Ramos (cell line): ENCODE measurements at regions not wholly inside any gene's neighbourhood (a gene's known extent, or its start where the extent isn't known, plus 50 kb on each side); places are given as distances from the start of the nearest gene placed in this dataset.

Source experiments
- in situ Hi-C: fragments of 300-500 bp; cut with MboI; formaldehyde crosslinking; loops from one replicate; pipeline ENCODE4 v1.14.3; 2022; ENCODE audit warnings: low sequenced_read_pairs; ENCODE audit not compliant: unreplicated experiment

DNA sequence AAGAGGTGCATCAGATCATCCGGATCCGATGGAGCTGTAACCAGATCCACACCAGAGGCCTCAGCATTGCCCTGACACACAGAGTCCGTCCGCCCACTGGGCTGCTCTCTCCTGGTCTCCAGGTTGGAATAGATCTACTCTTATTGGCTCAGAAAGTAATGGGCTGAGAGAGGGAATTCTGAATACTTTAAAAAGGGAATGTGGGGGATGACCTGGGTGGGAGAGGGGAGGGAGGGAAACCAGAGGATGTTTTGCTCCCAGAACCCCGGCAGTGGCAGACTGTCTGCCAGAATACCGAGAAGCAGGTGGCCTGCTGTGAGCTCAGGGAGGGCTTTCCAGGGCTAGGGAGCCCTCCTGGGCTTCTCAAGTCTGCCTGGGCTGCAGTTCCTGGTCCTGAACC lies 126.5 kb downstream of the ENGASE start:
- in situ Hi-C loops = no loop called here

DNA sequence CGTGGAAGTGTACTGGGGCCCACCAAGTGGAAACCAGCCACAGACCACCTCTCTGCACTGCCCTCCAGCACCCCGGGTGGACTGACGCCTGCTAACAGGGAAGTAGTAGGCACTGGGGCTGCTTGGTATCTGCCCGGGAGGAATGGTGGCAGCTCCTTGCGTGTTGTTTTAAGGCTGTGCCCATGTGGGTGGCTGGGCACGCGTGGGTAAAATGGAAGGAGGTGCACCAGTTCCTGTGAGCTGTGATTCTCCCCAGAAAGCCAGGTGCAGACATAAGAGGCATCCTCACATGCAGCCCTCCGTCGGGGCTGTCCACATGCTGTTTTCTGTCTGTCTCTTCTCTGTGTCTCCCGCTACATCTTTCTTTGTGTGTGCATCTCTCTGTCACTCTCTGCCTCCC lies 122.3 kb downstream of the ENGASE start:
- in situ Hi-C loops = no loop called here

DNA sequence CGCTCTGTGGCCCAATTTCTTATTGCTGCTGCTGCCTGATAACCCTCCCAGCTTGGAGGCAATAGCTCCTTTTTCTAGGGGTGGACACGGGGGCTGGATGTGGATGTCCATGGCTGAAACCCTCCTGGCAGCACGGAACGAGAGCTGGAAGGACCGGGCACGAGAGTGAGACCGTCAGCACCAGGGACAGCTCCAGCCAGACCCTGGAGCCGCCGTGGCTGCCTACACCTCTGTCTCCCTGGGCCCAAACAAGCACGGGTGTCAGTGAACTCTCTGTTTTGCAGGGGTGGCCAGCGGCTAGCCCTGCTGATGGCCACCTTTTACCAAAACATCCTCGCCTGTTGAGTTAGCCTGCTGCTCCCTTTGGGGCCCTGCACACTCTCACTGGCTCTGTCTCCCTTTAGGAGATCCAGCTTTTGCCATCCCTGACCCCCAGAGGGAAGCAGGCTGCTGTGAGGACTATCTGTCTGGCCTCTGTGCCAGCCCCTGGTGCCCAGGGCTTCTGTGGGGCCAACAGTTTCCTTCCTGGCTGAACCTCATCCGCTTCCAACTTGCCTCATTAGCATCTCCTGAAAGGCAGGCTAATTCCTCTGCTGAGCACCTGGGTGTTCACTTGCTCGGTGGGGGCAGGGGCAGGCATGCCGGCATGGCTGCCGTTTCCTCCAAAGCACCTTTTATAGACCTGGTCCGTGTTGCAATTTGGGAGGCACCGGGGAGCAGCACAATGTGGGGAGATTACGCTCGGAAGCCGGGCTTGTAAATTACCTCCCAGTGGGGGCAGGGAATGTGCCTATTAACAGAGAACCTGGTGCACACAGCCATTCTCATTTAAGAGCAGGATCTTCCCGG lies 118.1 kb downstream of the ENGASE start:
- in situ Hi-C loops = no loop called here

DNA sequence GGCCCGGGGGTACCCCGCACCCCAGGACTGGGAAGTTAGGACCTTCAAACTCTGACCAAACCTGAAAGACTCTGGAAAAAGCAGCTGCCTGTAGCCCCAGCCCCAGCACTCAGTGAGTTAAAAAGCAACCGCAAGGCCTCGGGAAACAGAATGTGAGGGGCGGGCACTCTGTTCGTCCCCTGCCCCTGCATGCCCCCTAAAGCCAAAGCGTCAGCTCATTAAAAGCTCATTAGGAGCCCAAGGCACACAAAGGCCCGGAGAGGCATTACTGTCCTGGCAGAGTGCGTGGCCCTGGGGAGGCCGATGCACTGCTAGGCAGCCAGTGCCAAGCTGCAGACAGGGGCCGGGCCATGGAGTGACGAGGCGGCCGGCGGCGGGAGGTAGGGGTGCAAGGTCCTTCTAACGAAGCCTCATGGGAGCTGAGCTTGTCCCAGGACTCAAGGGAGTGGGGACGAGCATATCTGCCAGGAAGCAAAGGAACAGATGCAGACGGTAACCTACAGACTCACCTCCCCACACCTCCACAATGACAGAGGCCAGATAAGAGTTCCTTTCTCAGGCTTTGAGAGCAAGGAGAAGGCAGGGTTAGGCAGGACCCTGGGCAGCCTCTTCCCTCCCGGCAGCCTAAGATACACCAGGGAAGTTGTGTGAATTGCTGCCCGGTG lies 116.8 kb downstream of the ENGASE start:
- in situ Hi-C loops = no loop called here

DNA sequence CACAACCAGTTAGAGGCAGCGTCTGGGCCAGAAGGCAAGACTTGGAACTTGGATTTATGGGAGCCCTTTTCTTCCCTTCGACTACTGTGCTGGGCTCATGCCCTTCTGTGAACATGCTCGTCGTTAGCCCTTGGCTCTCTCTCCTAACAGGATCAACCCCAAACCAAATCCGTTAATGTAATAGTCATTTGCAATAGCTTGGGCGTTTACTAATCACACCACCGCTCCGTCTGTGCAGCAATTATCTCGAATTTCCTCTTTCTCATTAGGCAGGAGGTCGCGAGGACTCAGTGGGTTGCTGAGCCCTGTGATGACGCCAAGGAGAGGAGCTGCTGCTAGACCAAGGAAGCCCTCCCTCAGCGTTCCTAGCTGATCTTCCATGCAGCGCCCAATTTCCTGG lies 114.7 kb downstream of the ENGASE start:
- in situ Hi-C loops = loop anchor here (5.0 kb wide), 1 partner anchor 198 kb away; no protein-coding TSS in a partner anchor

DNA sequence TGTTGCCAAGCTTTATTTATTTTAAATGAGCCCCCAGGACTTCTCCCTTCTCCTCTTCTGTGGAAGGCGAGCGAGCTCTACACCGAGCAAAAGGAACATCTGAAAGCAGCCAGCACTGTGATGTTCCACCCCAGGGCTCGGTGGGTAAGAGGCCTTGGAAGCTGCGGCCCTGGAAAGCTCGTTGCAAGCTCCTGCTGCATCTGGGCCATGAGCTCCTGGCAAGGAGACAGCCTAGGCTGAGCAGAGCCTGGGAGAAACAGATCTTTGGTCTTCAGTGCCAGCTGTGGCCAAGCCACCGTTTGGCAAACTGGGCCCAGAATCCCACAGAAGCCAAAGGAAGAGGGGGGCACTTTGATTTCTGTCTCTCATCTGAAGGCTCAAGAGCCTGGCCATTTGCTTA lies 114.1 kb downstream of the ENGASE start:
- in situ Hi-C loops = loop anchor here (5.0 kb wide), 1 partner anchor 199 kb away; no protein-coding TSS in a partner anchor

DNA sequence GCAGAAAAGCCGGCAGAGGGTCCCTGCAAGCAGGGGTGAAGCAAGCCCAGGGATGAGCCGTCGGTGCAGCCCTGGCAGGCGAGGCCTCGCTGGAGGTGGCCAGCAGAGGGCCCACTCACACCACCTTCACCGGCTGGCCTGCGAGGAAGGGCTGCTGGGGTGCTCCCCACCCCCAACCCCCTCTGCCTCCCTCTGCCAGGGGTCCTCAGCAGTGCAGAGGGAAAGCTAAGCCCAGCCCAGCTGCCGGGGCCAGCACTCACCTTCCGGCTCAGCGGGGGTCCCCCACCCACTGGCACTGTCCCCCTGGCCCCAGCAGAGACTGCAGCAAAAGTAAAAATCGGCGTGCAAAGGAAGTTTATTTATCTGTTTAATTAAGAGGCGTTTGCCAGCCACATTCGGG lies 113.4 kb downstream of the ENGASE start:
- in situ Hi-C loops = loop anchor here (5.0 kb wide), 1 partner anchor 199 kb away; no protein-coding TSS in a partner anchor

DNA sequence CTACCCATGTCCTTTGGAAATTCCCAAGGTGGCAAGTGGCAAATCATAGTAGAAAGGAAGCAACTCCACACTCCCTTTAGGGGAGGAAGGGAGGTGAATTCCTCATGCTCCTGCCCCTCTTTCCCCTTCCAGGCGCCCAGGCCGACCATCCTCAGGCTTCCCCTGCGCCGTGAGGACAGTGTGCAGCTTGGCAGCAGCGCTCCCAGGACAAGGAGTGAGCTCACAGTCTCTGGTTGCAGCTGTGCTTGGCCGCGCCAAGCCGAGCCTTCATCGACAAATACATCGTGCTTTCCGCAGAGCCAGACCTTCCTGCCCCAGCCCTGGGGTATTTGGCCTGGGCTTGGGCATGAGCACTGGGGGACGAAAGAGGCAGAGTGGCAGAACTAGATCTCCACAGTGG lies 112.6 kb downstream of the ENGASE start:
- in situ Hi-C loops = loop anchor here (5.0 kb wide), 1 partner anchor 200 kb away; no protein-coding TSS in a partner anchor

DNA sequence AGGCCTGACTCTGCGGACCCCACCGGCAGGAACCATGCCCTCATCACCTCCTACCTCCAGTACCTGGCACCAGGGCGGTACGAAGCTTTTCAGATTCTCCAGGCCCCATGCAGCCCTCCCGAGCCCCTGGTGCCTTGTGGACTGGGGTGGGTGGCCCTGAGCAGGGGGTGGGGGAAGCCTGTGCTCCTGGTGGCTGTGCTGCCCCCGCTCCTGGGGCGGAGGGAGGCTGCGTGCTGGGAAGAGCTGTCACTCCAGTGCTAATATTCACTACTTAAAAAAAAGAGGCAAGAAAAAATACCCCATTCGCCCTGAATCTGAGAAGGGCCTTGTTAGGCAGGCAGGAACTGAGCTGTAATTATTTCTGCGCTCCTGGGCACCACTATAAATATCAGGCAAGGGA lies 111.8 kb downstream of the ENGASE start:
- in situ Hi-C loops = loop anchor here (5.0 kb wide), 1 partner anchor 201 kb away; no protein-coding TSS in a partner anchor

DNA sequence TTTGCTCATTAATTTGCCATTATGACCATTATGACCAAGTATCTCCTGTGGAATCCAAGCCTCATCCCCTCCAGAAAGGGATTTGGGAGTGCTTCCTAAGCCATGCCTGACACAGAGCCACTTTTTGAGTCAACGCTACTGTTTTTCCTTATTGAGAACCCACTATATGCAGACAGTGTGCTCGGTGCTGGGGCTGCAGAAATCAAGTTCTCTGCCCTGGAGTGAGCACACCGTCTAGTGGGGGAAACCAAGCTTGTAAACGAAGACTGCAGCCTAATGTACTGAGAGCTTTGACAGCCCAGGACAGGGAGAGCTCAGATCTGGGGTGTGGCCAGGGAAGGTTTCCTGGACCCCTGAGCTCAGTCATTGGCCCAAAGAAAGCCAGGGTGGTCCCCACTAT lies 111.0 kb downstream of the ENGASE start:
- in situ Hi-C loops = loop anchor here (5.0 kb wide), 1 partner anchor 202 kb away; no protein-coding TSS in a partner anchor

DNA sequence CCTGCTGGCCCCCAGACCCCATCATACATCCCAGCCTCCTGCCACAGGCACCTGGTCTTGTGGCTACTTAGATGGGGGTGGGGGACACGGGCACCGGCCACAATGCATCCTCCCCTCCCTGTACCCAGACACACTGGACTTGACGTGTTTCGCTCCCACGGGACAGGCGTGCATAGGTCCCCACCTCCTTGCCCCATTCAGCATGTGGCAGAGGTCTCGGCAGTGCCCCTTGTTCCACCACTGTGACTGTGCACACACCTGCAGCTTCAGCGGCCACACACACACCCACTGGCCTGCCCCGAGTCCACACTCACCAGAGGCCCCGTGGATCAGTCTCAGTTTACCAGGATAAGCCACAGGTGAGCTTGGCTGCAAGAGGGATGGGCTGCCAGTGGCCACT lies 109.6 kb downstream of the ENGASE start:
- in situ Hi-C loops = no loop called here

DNA sequence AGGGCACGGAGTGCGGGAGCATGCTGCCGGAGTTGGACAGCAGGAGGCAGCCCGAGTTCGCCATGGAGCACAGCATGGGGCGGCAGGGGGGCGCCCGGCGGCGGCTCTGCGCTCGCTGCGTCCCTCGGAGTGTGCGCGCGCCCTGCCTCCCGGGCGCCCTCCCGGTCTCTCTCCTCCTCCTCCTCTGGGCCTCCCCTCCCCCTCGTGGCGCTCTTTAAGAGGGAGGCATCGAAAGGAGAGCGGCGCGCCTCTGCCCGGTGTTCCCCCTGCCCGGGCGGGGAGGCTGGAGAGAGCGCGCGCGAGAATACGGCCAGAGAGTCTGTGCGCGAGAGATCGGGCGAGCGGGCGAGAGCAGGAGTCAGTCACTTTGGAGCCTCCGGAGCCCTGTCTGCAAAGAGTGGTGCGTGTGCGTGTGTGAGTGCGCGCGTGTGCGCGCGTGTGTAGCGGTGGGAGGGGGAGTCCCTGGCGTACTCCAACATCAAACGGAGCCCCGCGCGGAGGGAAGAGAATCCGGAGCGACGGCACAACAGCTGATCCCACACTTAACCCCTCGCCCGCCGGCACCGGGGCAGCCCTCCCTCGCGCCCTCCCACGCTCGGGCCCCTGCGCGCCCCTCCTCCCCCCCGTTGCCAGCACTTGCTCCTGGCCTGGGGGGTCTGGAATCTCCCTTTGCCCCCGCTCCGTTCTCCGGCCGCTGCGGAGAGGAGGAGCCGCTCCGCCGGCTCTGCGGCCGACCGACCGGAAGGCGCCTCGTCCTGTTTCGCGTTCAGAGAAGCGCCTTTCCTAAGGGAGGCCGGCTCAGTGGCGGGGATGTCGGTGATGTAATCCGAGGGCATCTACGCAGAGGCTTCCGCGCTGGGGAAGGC lies 108.9 kb downstream of the ENGASE start:
- in situ Hi-C loops = no loop called here

DNA sequence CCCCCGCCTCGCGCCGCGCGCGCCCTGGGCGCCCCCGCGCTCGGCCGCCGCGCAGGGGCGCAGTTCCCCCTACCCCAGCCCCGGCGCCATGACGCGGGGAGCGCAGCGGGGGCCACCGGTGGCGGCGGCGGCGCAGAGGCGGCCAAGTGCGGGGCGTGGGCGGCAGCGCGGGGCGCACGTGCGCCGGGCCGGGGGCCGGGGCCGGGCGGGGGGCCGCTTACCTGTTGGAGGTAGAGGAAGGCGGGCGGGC lies 108.3 kb downstream of the ENGASE start:
- in situ Hi-C loops = no loop called here

DNA sequence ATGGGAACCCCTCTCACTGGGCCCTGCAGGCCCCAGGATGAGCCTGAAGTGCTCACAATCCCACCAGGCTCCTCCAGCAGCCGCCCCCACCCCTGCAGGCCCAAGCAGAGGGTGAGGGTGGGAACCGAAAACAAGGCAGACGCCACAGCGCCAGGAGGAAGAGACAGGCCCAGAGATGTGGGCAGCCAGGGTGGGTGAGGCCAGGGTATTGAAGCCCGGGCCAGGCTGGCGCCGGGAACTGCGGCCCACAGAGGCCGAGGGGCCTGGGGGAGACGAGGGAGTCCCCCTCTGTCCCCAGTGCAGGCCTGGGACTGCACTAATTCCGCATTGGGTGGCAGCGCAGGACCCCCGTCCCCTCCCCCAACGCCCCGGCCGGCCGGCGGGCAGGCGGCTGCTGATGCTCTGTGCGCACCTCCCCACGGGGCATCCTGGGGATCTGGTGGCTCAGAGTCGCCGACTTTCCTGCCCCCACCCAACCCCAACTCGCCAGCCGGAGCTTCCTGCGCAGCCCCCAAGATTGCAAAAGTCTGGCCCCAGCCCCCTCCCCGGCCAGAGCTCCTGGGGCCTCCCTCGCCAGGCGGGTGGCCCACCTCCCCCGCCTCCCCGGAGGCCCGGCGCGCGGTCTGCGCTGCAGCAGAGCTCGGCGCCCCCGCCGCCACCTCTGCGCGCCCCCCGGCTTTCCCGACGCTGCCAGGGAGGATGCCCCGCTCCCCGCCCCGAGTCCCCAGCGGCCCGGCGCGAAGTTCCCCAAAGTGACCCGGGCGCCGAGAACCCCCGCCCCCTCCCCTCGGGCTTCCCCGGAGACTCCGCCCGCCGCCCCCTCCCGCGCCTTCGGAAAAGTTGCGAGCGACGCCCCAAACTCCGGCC lies 107.8 kb downstream of the ENGASE start:
- in situ Hi-C loops = no loop called here

DNA sequence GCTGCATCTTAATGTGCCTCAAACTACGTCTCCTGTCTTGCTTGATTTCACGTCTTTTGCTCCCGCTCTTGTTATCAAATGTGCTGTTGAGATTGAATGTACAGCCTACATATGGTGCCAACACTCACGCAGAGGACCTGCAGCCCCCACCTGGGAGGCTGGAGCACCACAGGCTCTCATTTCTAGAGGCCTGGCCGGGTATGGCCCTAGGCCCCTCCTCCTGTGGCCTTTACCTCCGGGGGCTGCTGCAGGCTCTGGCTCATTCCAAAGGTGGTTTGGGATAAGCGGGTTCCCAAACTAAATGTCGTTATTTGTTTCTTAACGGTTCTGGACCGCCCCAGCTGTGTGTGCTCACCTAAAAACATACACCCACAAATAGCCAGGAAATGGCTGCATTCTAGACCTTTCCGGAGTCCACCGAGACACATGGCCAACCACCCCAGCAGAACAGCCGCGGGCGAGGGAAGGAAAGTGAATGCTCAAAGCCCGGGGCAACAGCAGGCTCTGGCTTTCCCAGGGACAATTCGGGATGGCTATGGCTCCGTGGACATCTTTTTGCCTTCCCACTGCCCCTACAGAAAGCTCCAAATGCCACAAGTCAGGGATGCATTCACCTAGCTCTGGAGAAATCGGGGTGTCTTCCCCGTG lies 105.9 kb downstream of the ENGASE start:
- in situ Hi-C loops = no loop called here

DNA sequence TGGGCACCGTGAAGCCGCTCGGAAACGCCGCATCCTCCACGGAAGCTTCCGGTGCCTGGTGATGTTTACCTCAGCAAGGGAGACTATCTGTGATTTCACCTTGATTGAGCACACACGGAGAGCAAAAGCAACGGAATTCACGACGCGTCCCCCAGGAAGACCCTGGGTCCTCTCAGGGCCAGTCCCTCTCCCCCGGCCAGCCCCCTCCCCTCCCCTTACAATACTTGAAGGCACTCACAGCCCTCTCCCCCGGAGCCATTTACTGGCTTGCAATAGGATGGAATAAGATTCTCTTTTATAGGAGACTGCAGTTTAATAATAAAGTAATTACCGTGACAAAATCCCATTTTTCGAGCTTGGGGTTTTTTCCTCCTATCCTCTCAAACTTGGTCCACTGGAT lies 104.7 kb downstream of the ENGASE start:
- in situ Hi-C loops = no loop called here

DNA sequence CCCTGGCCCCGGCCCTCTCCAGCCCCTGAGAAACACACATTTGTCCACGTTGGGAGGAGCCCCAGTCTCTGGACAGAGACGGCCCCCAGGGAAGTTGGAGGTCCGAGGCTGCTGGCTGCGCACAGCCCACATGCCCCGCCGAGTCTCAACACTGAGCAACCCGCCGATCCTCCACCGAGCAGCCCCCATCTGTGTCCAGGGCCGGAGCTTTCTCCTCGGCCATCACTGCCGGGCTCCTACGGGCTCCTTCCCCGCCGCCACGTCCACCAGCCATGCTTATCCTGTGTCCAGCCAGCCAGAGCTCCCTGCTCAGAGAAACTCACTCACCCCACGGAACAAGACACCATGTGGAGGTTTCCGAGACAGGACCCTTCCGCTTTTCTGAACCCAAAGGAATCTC lies 103.3 kb downstream of the ENGASE start:
- in situ Hi-C loops = no loop called here

DNA sequence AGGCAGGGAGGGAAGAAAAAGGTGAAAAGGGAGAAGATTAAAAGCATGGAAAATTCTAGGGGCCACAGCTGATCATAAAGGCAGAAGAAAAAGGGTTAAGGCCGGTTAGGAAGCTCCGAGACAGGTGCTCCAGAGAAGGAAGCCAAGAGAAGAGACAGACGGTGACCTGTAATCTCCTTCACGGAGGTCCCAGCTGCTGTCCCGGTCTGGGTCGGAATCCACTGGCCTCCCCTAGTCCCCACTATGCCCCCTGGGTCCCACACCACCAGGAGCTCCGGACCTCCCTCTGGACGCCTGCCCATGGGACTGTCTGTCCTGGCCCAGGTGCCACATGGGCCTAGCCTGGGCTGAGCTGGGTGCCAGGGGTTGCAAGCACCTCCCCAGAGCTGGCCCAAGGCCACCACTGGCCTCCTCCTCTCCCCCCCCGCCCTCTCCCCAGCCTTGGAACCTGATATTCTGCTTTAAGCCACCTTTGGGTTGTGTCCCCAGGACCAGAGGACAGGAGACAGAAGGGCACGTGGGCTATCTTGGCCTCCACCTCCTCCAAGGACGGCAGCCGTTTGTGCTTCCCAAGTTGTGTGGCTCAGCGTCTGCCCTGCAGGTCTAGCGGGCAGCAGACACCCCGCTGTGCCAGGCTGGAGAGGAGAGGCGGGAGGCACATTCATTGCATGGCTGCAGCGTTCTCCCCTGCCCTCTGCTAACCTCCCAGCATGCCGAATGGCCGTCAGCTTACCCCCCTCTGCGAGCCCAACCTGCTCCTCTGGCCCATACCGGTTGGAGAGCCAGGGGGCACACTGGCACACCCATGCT lies 102.4 kb downstream of the ENGASE start:
- in situ Hi-C loops = no loop called here
